Right lung (tissue), 2 donors: ENCODE measurements at regions not wholly inside any gene's neighbourhood (a gene's known extent, or its start where the extent isn't known, plus 50 kb on each side); places are given as distances from the start of the nearest gene placed in this dataset.

Experiments
- DNase-seq, 2 donors: peaks; one replicate each; pipeline ENCODE4 v3.0.0-alpha.2; 2013

DNA sequence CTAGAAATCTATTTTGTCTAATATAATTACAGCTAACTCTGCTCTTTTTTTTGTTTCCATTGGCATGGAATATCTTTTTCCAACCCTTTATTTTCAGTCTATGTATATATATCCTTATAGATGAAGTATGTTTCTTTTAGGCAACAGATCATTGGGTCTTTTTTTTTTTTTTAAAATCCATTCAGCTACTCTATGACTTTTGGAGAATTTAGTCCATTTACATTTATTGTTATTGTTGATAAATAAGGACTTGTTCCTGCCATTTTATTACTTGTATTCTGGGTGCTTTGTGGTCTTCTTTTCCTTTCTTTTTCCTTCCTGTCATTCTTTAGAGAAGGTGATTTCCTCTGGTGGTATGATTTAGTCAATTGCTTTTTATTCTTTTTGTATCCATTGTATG, 296.8 kb downstream of the SMARCA2 start:
- DNase-seq: no peak

DNA sequence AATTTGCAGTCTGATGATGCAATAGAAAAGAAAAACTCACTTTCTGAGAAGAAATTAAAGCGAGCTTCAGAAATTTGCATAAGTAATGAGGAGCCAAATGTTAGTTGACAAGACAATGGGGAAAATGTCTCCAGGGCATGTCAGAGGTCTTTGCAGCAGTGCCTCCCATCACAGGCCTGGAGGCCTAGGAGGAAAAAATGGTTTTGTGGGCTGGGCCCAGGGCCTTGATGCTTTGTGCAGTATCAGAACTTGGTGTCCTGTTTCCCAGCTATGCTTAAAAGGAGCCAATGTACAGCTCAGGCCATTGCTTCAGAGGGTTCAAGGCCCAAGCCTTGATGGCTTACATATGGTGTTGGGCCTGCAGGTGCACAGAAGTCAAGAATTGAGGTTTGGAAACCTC, 298.4 kb downstream of the SMARCA2 start:
- no peak for DNase-seq

DNA sequence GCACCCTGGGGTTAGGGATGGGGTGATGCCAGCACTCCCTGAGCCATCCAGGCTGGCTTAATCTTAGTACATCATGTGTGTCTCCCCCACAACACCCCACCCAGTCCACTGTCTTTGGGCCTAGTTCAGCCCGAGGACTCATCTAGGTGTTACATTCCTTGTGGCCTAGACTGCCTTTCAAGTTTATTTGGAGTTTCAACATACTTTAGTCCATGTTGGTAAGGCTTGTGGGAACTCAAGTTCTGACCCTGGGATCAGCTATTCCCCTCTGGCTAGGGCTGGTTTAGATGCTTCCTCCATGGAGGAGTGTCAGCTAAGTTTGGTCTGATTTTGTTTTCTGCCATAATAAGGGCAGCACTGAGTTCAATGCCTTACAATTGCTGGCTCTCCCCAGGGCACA, 302.4 kb downstream of the SMARCA2 start:
- no peak for DNase-seq

DNA sequence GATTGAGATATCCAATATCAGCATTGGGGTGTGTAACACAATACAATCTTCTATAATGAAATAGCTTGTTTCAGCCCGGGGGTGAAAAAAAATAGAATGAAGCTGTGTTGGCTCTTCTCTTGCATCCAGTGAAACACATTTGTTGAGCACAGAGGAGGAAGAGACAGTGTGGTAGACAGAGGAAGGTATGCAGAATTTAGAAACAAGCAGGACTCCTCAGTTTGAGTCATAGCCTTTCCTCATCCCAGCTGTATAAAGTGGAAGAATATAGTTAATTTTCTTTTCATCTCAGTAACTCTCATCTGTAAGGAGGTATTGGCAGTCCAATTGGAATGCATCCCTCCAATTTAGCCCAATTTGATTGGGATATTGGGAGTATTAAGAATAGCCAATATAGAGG, 302.2 kb upstream of the VLDLR start:
- no peak for DNase-seq

DNA sequence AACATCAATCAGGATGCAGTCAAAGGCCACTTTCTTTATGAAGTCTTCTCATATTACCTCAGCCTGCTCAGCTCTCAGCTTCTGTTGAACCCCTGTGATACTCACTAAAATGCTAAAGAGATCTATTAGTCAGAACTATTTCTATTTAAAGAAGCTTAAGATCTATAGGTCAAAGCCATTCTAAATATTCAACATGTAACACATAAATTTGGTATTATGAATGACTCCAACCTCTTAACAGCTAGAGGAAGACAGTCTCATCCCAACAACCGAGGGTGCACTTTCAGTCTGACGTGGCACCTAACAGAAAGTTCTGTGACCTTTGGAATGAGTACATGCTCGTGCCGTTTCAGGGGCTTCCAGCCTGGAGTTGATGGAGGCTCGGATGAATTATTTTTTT, 301.5 kb upstream of the VLDLR start:
- no peak for DNase-seq

DNA sequence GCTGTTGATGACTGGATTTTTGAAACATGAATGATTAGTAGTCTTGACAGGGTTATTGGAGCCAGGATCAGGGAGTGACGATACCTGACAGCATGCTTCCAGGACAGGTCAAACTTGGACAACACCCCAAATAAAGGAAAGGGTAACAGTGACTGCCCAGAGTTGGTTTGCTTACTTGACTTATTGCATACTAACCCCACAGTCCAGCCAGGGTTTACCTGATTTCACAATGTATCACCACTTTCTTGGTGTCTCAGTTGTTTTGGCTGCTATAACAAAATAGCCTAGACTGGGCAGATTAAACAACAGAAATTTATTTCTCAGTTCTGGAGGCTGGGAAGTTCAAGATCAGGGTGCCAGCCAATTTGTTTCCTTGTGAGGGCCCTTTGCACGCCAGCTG, 301.0 kb upstream of the VLDLR start:
- DNase-seq: no peak

DNA sequence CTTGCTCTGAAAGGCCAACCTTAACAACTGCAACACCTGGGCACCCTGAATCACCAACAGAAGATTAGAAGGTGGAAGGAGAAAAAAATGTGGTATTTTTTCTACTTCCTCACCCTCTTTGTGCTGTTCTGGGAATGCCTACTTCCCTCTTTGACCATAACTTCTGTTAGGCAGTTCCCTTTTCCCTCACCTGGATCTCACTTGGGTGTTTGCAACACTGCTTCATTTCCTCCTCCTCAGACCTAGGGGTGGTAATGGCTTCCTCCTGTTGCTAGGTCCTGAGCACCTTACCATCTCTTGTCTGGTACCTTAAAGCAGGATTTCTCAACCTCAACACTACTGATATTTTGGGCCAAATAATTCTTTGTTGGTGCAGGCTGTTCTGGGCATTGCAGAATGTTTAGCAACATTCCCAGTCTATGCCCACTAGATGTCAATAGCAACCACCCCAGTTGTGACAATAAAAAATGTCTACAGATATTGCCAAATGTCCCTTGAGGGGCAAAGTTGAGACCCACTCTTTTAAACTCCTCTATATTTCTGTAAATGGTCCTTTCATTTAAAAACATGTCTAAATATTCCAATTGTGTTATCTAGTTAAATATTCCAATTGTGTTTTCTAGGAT, 300.0 kb upstream of the VLDLR start:
- DNase-seq: no peak

DNA sequence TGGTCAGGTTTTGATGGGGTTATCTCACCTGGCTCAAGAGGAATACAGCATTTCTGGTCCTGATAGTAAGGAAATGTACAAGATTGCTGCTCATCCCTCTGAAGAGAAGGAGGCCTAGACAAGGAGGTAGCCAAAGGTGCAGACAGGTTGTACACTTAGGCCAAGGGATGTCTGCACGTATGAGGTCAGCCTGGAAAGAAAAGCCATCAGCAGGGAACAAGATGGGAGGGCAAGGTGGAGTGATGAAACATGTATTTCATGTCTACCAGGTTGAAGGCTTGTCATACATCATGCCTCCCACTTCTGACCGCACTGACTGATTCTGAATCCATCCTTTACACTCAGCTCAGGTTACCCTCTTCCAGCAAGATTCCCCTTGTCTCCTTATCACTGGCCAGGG, 296.8 kb upstream of the VLDLR start:
- DNase-seq: no peak

DNA sequence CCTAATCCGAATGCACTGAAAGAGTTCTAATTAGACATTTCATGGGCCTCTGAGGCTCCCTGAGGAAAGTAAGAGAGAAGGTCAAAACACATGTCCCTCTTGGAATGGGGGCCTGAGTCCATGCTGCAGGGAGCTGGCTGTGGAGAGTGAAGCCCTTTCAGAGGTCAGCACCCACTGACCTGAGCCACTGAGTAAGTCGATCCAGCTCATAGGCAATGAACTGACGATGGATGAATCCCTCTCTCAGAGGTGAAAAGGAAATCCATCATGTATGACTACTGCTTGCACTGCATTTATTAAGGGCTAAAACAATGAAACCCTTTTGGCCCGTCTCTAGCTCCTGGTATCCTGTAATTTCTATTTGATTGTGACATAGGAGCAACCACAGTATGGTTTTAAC, 288.9 kb upstream of the VLDLR start:
- DNase-seq: no peak

DNA sequence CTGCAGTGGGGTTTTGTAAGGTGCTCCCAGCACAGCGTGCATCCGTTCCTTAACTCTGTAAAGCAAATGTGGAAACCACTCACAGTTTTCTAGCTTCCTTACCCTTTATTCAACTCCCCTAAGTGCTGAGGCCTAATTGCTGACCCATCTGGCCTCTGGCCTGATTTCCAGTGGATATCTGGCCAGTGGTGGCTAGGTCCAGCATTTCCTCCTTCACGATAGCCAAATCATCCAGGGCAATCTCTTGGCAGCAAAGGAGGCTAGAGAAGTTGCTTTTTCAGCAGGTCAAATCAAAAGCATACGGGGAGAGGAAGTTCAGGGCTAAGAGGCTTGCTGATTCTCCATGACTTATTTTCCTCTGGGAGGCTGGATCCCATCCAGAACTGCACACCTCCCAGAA, 286.3 kb upstream of the VLDLR start:
- no peak for DNase-seq

DNA sequence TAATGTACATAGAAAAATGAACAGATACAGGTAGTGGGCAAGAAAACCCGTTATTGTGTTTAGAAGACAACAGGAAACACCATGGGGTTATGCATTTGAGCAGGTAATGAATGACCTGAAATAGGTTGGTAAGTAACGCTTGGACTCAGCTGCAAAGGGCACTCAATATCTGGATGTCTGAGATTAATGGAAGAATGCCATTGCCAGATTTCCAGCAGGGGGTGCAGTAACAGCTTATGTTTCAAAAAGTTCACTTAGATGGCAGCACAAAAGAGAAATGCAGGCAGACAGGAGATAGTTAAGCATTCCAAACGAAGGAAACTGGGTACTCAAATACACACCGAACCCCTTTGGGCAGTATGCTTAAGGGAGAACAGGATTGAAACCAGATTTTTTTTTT, 285.5 kb upstream of the VLDLR start:
- no peak for DNase-seq

DNA sequence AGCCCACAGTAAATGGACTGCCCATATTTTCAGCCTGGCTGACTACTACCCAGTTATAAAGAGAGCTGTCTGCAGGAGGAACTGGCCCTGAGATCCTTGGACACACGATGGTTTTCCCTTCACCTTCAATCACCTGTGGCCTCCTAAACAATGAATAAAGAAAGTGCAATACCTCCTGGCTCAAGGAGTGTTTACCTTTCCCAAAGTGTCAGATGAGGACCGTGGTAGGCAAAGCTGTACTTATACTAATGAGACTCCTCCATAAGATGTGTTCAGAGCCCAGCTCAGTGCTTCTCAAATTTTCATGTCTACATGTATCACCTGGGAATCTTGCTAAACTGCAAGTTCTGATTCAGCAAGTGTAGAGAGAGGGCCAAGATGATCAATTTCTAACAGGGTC, 284.5 kb upstream of the VLDLR start:
- DNase-seq: no peak

DNA sequence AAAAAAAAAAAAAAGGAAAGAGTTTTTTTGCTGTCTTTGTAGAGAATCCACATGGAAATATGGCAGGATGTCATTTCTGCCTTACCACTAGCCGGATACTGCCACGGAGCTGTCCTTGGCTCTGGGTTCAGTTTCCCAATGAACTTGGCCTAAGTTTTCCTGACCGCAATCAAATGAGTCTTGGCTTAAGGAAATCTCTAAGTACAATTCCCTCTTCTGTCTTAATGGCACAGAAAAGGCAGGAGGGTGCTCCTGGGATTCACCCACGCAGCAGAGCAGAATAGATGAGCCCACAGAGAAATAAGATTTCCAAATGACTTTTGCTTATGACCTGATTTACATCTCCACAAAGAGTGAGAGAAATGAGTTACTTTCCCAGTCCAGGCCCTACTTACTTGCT, 284.0 kb upstream of the VLDLR start:
- DNase-seq: no peak

DNA sequence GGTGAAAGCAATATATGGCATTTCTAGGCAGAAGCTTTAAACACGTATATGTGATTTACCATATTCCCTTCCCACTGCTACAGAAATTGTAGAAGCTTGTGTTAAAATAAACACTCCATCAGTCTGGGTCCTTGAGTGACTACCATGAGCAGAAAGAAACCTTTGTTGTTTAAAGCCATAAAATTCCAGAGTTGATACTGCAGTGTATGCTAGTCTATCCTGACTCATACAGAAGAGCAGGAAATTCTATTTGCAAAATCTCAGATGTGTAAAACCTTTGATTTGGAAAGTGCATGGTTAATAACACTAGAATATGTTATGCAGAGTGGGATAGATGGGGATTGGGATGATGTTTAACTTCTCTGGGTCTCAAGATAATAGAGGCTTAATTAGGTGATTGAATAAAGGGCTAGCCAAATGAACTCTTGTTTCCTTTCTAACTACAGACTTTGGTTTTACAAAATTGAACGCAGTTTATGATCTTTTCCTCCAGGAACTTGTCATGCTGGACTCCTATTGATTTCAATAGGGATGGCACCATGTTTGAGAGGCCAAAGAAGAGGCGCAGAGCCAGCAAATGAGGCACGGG, 282.7 kb upstream of the VLDLR start:
- DNase-seq: no peak

DNA sequence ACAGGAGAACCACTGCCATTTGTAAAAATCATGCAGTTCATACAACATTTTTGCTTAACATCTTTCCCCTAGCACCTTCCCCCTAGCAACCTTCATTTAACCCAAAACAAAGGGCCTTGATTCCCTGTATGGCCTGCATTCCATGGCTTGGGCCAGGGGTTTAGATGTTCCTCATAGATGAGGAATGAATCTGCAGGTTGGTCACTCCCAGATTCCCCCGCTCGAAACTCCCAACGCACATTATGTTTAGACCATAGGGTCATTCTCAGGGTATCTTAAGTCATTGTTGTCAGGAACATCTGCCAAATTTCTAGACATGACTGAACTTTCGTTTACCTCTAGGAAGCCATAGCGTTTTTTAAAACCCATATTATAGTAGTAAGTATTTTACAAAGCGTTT, 282.2 kb upstream of the VLDLR start:
- DNase-seq: no peak

DNA sequence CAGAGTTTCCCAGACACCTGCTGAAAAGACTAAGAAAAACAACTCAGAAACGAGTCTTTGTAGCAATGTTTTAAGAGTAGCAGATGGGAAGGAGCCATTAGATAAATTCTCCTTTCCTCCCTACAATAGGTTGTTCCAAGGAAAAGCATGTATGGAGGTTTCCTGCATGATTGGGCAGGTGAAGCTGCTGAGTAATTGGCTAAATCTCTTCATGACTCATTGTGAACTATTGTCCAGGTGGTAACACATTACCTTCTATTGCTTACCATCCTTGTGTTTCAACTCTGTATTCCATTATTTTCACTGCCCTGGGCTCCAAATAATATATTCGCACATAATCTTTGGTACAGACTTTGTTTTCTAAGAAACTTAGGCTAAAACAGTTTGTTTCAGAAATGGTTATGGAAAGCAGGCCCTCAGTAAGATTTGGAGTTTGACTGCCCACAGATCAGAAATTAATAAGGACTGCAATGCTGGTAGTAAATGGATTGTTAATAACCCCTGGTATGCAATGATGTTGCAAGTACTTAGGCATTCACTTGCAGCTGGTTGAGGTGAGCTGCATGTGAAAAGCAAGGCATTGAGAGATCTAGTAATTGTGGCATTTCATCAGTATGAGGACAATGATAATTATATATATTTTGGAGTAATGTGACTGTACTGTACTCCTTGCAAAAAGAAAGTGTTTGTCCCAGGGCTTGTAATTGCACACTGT, 281.4 kb upstream of the VLDLR start:
- DNase-seq: no peak

DNA sequence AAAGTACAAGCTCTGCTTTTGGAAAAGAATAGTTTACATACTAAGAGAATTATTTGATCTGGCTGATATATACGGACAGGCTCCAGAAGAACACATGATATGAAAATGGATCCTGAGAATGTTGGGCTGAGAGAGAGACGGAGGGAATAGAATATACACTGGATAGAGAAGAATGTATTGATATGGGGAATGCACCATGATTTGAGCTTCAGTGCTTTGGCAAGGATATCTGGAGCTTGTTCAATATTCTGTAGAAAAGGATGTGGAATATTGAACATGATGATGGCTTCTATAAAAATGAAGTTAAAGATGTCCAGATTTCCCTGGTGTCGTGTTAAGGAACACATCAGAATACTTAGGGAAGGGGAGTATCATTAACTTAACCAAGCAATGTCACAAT, 280.5 kb upstream of the VLDLR start:
- DNase-seq: no peak

DNA sequence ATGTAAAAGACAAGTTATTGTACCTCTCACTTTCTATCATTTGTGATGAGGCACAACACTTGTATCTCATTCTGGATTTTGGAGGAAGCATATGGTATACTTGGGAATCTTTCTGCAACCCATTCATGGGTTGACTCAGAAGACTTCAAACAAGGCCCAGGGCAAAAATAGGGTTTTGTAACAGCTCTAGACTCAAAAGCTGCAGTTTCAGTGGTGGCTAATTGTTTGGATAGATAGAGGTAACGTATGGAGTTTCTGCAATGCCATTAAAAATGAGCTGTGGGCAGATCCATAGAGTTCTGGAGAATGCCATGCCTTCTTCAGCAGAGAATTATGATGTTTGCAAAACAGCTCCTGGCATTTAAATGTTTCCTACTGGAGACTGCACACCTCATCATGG, 279.6 kb upstream of the VLDLR start:
- DNase-seq: no peak

DNA sequence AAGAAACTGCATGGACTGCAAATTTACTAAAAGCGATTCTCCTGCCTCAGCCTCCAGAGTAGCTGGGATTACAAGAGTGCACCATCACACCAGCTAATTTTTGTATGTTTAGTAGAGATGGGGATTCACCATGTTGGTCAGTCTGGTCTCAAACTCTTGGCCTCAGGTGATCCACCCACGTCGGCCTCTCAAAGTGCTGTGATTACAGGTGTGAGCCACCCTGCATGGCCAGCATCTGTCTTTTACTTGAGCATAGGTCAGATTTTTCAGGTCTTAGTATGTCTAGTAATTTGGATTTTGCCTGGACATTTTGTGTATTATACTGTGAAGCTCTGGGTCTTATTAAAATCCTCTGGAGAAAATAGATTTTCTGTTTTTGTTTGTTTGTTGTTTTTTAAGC, 277.8 kb upstream of the VLDLR start:
- DNase-seq: no peak

DNA sequence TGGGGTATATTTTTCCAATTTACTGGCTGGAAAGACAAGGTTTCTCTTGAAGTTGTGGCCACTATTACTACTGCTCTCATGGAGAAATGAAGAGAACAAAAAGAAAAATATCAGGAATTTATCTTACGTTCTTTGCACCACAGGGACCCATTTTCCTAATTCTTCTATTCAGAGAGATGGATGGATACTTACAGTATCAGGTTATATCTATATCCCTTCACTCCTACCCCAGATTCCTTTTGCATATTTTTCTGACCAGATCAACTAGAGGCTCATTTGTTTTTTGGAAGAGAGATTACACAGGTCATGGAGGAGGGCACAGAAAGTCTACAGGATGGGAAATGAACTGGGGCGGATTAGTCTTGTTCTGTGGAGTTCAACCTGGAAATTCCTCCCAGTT, 277.2 kb upstream of the VLDLR start:
- no peak for DNase-seq

DNA sequence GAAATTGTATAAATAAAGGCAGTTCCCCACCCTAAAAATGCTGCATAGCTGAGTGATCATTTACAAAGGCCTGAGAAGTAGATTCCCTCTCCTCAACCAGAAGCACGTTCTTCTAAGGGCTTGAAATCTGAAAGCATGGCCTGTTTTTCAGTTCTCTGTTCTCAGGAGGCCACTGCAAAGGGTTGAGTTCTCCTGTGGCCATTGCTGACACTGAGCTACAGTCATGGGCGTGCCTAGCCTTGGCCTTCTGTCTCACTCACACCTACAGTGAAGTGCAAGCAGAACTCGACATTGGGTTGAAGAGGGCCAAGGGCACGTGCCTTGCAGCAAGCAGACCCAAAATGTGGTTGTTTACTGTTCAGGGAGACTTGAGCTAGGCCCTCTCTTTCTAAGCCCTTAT, 276.6 kb upstream of the VLDLR start:
- DNase-seq: no peak

DNA sequence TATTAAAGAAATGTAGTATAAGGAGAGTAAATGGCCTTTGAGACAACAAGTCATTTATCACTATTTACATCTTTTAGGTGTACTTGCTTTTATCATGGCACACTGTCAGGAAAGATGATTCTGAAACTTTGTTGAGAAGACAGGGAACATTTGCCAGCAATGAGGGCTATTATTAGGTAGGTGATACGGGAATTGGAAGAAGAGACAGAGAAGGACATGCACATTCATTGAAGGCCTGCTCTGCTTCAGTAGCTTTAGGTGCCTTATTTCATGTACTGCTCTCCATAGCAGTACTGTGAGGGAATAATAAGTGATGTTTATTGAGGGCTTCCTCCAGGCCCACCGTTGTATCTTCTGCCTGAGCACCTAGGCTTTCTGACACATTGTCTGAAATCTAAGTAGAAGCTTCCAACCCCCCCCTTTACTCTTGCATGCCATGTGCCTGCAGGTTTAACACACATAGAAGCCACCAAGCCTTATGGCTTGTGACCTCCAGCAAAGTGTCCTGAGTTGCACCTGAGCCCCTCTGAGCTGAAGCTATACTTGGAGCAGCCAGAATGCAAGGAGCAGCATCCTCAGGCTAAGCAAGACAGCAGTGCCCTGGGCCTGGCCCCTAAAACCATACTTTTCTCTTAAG, 275.2 kb upstream of the VLDLR start:
- no peak for DNase-seq

DNA sequence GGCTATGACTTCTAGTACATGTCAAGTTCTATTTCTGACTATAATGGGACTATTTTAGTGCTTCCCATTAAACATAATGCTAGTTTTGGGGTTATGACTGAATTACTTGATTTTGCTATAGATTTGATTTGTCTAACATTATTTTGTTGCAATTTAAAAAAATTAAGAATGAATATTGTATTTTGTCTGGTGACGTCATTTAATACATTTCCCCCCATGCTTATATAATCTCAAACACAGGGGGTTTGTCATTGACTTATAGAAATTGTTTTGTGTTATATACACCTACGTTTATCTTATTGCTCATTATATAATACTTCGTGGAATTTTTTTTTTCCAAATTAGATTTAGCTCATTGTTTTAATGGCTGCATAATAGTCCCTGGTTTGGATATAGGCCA, 270.3 kb upstream of the VLDLR start:
- DNase-seq: no peak
